HepG2 (cell line): ENCODE measurements at regions not wholly inside any gene's neighbourhood (a gene's known extent, or its start where the extent isn't known, plus 50 kb on each side); places are given as distances from the start of the nearest gene placed in this dataset.

ENCODE experiments used
- ATAC-seq: fragments of 200-7000 bp; cut with Tn5 transposase; 3 replicates; pipeline ENCODE4 v1.9.1; 2020; ENCODE audit warnings: mild to moderate bottlenecking, moderate library complexity
- BruUV-seq: library from RNA; stranded (reverse); fragments of 400-500 nt; replicated peaks from 2 replicates; lab custom pipeline; 2021; lab: Mats Ljungman, UMichigan
- CTCF ChIA-PET: fragments of 300-600 bp; formaldehyde crosslinking; extraction: SDS; loops from one replicate; lab custom pipeline; 2021; ENCODE audit warnings: low total read pairs, inconsistent platforms, low intra/inter-chr PET ratio; lab: Yijun Ruan, JAX
- POLR2A ChIA-PET: fragments of 350-600 bp; sonication (Branson Sonifier 250); formaldehyde crosslinking; loops from one replicate; lab custom pipeline; 2020; ENCODE audit warnings: antibody characterized with exemption, inconsistent platforms; lab: Yijun Ruan, JAX
- DNase-seq: peaks from one replicate; pipeline ENCODE4 v3.0.0-alpha.2; 2015; ENCODE audit warnings: low spot score
- FAIRE-seq: peaks from 3 replicates; lab custom pipeline; 2011; peaks lifted over from hg19 to GRCh38; lab: Jason Lieb, UNC
- H2AFZ ChIP-seq: one replicate; pipeline ENCODE4 v1.6.1; 2011; ENCODE audit warnings: low read length, inconsistent platforms
- H3K27ac ChIP-seq: fragments of 300-600 bp; 3 replicates; pipeline ENCODE4 v1.8.0; 2011; ENCODE audit warnings: mixed run types, mild to moderate bottlenecking, mixed read lengths, low read length, inconsistent platforms; ENCODE audit not compliant: insufficient read depth; ENCODE audit errors: extremely low read length
- H3K27me3 ChIP-seq, 2 experiments: fragments of 200-600 bp in 1 of 2; 2 replicates in 1 of 2; 3 replicates in 1 of 2; pipeline versions ENCODE4 v1.6.0 to v1.8.0; 2011; ENCODE audit warnings: low read length in 2 of 2, mild to moderate bottlenecking in 2 of 2, moderate library complexity in 2 of 2, inconsistent platforms in 1 of 2; ENCODE audit not compliant: insufficient read depth in 2 of 2, control insufficient read depth in 1 of 2
- H3K36me3 ChIP-seq, 2 experiments: fragments of 200-600 bp in 1 of 2; replicated peaks in 1 of 2; 2 replicates in 1 of 2; 3 replicates in 1 of 2; pipeline versions ENCODE4 v1.5.1 to v1.8.0; 2011; ENCODE audit warnings: low read length in 2 of 2, inconsistent platforms in 1 of 2; ENCODE audit not compliant: insufficient read depth in 2 of 2, control insufficient read depth in 1 of 2
- H3K4me1 ChIP-seq: 2 replicates; pipeline ENCODE4 v1.5.1; 2012; ENCODE audit warnings: low read length, inconsistent platforms; ENCODE audit not compliant: insufficient read depth
- H3K4me2 ChIP-seq: 2 replicates; pipeline ENCODE4 v1.6.0; 2011; ENCODE audit warnings: low read depth, low read length, inconsistent platforms
- H3K4me3 ChIP-seq, 3 experiments: fragments of 200-600 bp in 1 of 3; sonication (generic), shearing (Covaris generic) in 1 of 3; replicated peaks in 1 of 3; 2 replicates each; pipeline ENCODE4 v1.5.1; 2011 to 2016; ENCODE audit warnings: low read length in 3 of 3, inconsistent platforms in 2 of 3, low read depth in 2 of 3, mild to moderate bottlenecking in 2 of 3, control low read depth in 1 of 3, mixed read lengths in 1 of 3; ENCODE audit not compliant: insufficient read depth in 1 of 3
- H3K79me2 ChIP-seq: one replicate; pipeline ENCODE4 v1.6.1; 2011; ENCODE audit warnings: low read length, inconsistent platforms; ENCODE audit not compliant: insufficient read depth
- H3K9ac ChIP-seq: 2 replicates; pipeline ENCODE4 v1.6.0; 2011; ENCODE audit warnings: mild to moderate bottlenecking, low read depth, low read length, inconsistent platforms; ENCODE audit not compliant: insufficient read depth
- H3K9me3 ChIP-seq: 2 replicates; pipeline ENCODE4 v1.5.1; 2012; ENCODE audit warnings: mild to moderate bottlenecking, low read length
- H4K20me1 ChIP-seq: 2 replicates; pipeline ENCODE4 v1.6.0; 2011; ENCODE audit warnings: inconsistent platforms, mild to moderate bottlenecking, low read length, moderate library complexity; ENCODE audit not compliant: insufficient read depth
- GMEB2 ChIP-seq: IDR thresholded peaks from 2 replicates; pipeline ENCODE4 v1.6.1; 2016; ENCODE audit warnings: missing biosample characterization, missing genetic modification reagents, low read depth
- HDAC1 ChIP-seq: sonication (generic); formaldehyde crosslinking; IDR thresholded peaks from 2 replicates; pipeline ENCODE4 v1.5.1; 2020; ENCODE audit warnings: mild to moderate bottlenecking, missing genetic modification reagents
- HNF4A ChIP-seq: sonication (generic); formaldehyde crosslinking; IDR thresholded peaks from 2 replicates; pipeline ENCODE4 v1.4.0; 2020; ENCODE audit warnings: missing genetic modification reagents
- HNRNPH1 ChIP-seq: fragments of 200-400 bp; formaldehyde crosslinking; optimal IDR thresholded peaks from 2 replicates; pipeline ENCODE3; 2017; ENCODE audit warnings: mild to moderate bottlenecking, low read depth, low read length
- NFKB2 ChIP-seq: sonication (generic); formaldehyde crosslinking; IDR thresholded peaks from 2 replicates; pipeline ENCODE4 v1.4.0; 2020; ENCODE audit warnings: missing genetic modification reagents, borderline replicate concordance
- POLR2A ChIP-seq, 2 experiments: IDR thresholded peaks; 2 replicates each; pipeline ENCODE4 v1.6.1; 2011; ENCODE audit warnings: low read depth in 2 of 2, low read length in 2 of 2, mild to moderate bottlenecking in 1 of 2, moderate library complexity in 1 of 2; ENCODE audit not compliant: insufficient read depth in 1 of 2
- SIN3B ChIP-seq: fragments of 150-350 bp; IDR thresholded peaks from 2 replicates; pipeline ENCODE4 v1.6.1; 2014; ENCODE audit warnings: low read length
- SMAD1 ChIP-seq: sonication (generic); formaldehyde crosslinking; IDR thresholded peaks from 2 replicates; pipeline ENCODE4 v1.4.0; 2020; ENCODE audit warnings: missing genetic modification reagents, low read depth, mild to moderate bottlenecking, borderline replicate concordance
- SMYD3 ChIP-seq: sonication (generic); formaldehyde crosslinking; IDR thresholded peaks from 2 replicates; pipeline ENCODE4 v1.8.1; 2023; ENCODE audit warnings: mild to moderate bottlenecking, missing genetic modification reagents
- TOPORS ChIP-seq: sonication (generic); formaldehyde crosslinking; IDR thresholded peaks from 2 replicates; pipeline ENCODE4 v1.8.0; 2023; ENCODE audit warnings: mild to moderate bottlenecking, missing genetic modification reagents
- WGBS: methylation state at CpG from one replicate; pipeline ENCODE4 v1.1.6; 2017; ENCODE audit warnings: low lambda C conversion rate; 5-methylcytosine and 5-hydroxymethylcytosine counted together
- in situ Hi-C: cut with HindIII; loops from 2 replicates; pipeline ENCODE4 v1.10.0; 2017; ENCODE audit warnings: low pct_unique_long_range_greater_than_20kb; ENCODE audit not compliant: extremely low pct_ligation_motif_present
- intact Hi-C: fragments of 100-400 bp; cut with micrococcal nuclease; formaldehyde crosslinking; loops from one replicate; pipeline ENCODE4 v1.10.0; 2022; ENCODE audit not compliant: unreplicated experiment
- TF ChIP-seq, protein P1 (sequence below): sonication (generic); formaldehyde crosslinking; IDR thresholded peaks from 2 replicates; pipeline ENCODE4 v1.4.0; 2020; ENCODE audit warnings: missing genetic modification reagents

DNA sequence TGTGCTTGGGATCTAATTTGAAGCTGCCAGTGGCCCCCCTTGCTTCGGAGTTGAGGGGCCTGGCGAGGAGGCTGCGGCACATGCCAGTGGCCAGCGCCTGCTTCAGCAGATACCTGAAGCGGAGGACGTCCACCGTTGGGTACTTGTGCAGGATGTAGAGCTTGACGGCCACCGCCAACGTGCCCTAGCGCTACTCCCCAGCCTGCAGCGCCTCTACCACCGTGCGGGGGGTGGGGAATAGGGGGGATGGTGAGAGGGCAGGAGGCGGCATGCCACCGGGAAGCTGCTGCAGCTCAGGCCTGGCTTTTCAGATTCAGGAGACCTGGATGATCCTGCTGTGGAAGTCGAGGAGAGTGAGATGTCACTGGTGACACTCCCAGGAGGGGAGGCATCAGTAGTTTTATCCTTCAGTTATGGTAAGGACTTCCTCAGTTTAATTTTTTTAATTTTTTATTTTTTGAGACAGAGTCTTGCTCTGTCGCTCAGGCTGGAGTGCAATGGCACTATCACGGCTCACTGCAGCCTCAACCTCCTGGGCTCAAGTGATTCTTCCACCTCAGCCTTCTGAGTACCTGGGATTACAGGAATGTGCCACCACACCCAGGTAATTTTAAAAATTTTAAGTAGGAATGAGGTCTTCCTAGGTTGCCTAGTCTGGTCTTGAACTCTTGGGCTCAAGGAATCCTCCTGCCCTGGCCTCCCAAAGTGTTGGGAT is 150.6 kb upstream of the FRMD4B start:
- intact Hi-C loops, result no loop called here
- Histone ChIP-seq H3K27ac (no peak overlapping the region), H3K27me3 (peaks cover 0 to 24% of the 10 kb centered on the region in 2 experiments; a peak in 2 of 5 replicates), H3K4me3 (no peak overlapping the region), H2AFZ (no peak overlapping the region), H3K9ac (no peak overlapping the region), H3K36me3 (no peaks in the 10 kb centered on the region), H3K4me1 (no peaks in the 10 kb centered on the region), H3K9me3 (no peaks in the 10 kb centered on the region), H4K20me1 (no peaks in the 10 kb centered on the region), H3K4me2 (no peak overlapping the region), H3K79me2 (no peaks in the 10 kb centered on the region)
- DNase-seq (no peak), FAIRE-seq (no peak), ATAC-seq (no peak)
- CTCF ChIA-PET, result no interaction called here
- in situ Hi-C loops, result no loop called here
- no TSS peak for BruUV-seq
- 34% methylated on average over 9 of the region's 19 CpGs for WGBS
- POLR2A ChIA-PET, result no interaction called here
- TF ChIP-seq SMYD3 (CRISPR knock-in tag) (no peak), TOPORS (CRISPR knock-in tag) (no peak), SIN3B (no peak), NFKB2 (CRISPR knock-in tag) (no peak), POLR2A (IDR thresholded peaks at IDR 0.05; ENCODE audit: insufficient read depth in 1 of 2, low read depth in 2 of 2, low read length in 2 of 2) (no peak), HNF4A (CRISPR knock-in tag) (no peak), SMAD1 (no peak), GMEB2 (no peak), HDAC1 (CRISPR knock-in tag) (no peak), HNRNPH1 (no peak)
- TF ChIP-seq, protein P1, sequence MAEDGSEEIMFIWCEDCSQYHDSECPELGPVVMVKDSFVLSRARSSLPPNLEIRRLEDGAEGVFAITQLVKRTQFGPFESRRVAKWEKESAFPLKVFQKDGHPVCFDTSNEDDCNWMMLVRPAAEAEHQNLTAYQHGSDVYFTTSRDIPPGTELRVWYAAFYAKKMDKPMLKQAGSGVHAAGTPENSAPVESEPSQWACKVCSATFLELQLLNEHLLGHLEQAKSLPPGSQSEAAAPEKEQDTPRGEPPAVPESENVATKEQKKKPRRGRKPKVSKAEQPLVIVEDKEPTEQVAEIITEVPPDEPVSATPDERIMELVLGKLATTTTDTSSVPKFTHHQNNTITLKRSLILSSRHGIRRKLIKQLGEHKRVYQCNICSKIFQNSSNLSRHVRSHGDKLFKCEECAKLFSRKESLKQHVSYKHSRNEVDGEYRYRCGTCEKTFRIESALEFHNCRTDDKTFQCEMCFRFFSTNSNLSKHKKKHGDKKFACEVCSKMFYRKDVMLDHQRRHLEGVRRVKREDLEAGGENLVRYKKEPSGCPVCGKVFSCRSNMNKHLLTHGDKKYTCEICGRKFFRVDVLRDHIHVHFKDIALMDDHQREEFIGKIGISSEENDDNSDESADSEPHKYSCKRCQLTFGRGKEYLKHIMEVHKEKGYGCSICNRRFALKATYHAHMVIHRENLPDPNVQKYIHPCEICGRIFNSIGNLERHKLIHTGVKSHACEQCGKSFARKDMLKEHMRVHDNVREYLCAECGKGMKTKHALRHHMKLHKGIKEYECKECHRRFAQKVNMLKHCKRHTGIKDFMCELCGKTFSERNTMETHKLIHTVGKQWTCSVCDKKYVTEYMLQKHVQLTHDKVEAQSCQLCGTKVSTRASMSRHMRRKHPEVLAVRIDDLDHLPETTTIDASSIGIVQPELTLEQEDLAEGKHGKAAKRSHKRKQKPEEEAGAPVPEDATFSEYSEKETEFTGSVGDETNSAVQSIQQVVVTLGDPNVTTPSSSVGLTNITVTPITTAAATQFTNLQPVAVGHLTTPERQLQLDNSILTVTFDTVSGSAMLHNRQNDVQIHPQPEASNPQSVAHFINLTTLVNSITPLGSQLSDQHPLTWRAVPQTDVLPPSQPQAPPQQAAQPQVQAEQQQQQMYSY (CRISPR knock-in tag), result no peak
